ENCODE measurements at regions not wholly inside any gene's neighbourhood (a gene's known extent, or its start where the extent isn't known, plus 50 kb on each side); places are given as distances from the start of the nearest gene placed in this dataset.

DNA sequence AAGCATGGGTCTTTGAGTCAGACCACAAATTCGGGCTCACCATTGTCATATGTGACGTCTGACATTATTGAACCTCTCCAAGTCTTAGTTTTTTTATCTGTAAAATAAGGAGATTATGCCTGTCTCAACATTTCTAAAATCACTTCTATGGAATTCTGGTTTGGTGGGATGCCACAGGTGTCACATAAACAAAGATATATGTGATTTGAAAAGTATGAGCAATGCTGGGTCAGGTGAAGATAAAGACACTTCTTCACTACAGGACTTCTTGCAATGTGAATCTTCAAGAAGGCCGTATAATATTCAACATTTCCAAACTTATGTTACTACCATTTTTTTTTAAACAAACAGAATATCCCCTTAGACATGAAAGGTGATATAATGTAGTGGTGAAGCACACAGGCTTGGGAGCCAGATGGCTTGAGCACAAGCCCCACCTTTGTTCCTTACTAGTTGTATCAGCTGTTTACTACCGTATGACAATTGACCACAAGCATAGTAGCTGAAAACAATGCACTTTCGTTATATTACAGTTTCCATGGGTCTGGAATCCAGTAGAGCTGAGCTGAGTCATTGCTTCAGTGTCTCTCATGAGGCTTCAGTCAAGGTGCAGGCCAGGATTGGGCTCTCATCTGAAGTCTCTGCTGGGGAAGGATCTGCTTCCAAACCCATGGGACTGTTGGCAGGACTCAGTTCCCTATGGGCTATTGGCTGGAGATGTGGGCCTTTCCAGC lies 87.7 kb downstream of the UTP18 start:
- Histone ChIP-seq H4K20me1 (ENCODE audit: control insufficient read depth, extremely low read depth, insufficient read depth, low read length) (no peaks in the 10 kb centered on the region), H3K4me3 (ENCODE audit: control insufficient read depth in 2 of 3, extremely low read depth in 1 of 3, insufficient read depth in 2 of 3, low read depth in 1 of 3, low read length in 3 of 3) (no peak overlapping the region), H3K27ac (ENCODE audit: control insufficient read depth, insufficient read depth, low read length) (no peak overlapping the region), H2AFZ (ENCODE audit: control insufficient read depth, low read length) (no peak overlapping the region), H3K4me2 (ENCODE audit: control insufficient read depth, extremely low read depth, insufficient read depth, low read depth, low read length) (no peak overlapping the region), H3K9ac (ENCODE audit: control insufficient read depth, extremely low read depth, insufficient read depth, low read length) (no peak overlapping the region), H3K79me2 (ENCODE audit: control insufficient read depth, insufficient read depth, low read length) (no peaks in the 10 kb centered on the region), H3K36me3 (ENCODE audit: control insufficient read depth in 2 of 2, extremely low read depth in 1 of 2, insufficient read depth in 2 of 2, low read length in 2 of 2) (no peaks in the 10 kb centered on the region), H3K4me1 (ENCODE audit: control insufficient read depth, extremely low read depth, insufficient read depth, low read length) (peaks cover 5% of the 10 kb centered on the region), H3K27me3 (ENCODE audit: control insufficient read depth, extremely low read depth, insufficient read depth, low read length) (peaks cover 5% of the 10 kb centered on the region), H3K9me3 (ENCODE audit: control insufficient read depth, low read depth, low read length) (no peaks in the 10 kb centered on the region), H3K9me1 (ENCODE audit: control insufficient read depth, extremely low read depth, insufficient read depth, low read length) (no peaks in the 10 kb centered on the region)
- dilution Hi-C loops (cut with MboI; ENCODE audit: extremely low pct_ligation_motif_present, low sequenced_read_pairs), result no loop called here
- FAIRE-seq (no peak), DNase-seq (ENCODE audit: low read depth, low spot score) (no peak)
- TF ChIP-seq, protein P1, sequence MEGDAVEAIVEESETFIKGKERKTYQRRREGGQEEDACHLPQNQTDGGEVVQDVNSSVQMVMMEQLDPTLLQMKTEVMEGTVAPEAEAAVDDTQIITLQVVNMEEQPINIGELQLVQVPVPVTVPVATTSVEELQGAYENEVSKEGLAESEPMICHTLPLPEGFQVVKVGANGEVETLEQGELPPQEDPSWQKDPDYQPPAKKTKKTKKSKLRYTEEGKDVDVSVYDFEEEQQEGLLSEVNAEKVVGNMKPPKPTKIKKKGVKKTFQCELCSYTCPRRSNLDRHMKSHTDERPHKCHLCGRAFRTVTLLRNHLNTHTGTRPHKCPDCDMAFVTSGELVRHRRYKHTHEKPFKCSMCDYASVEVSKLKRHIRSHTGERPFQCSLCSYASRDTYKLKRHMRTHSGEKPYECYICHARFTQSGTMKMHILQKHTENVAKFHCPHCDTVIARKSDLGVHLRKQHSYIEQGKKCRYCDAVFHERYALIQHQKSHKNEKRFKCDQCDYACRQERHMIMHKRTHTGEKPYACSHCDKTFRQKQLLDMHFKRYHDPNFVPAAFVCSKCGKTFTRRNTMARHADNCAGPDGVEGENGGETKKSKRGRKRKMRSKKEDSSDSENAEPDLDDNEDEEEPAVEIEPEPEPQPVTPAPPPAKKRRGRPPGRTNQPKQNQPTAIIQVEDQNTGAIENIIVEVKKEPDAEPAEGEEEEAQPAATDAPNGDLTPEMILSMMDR (optimal IDR thresholded peaks at IDR 0.05 in 1 of 3, IDR thresholded peaks at IDR 0.05 in 1 of 3, conservative IDR thresholded peaks at IDR 0.05 in 1 of 3; ENCODE audit: extremely low read depth in 1 of 3, insufficient read depth in 2 of 3, low read length in 3 of 3), result no peak
- no peak for TF ChIP-seq EZH2 (IDR thresholded peaks at IDR 0.05; ENCODE audit: low read length)

DNA sequence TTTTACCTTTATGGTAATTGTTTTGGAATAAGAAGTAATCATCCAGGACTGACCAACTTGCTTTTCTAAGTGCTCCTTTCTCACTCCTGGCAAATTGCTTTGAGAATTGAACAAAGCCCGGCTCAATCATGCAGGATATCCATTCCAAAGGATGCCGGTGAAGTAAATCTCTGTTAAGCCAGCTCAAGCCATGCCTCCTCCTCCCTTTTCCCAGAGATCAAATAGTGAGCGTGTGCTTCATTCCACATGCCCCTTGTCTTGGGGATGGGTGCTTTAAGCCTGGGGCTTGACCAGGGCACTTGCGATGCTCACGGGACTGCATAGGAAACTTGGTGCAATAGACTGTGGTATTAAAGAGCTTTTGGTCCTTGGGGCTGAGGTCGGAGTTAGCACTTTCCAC lies 90.7 kb downstream of the UTP18 start:
- Histone ChIP-seq H3K9ac (ENCODE audit: control insufficient read depth, extremely low read depth, insufficient read depth, low read length) (no peak overlapping the region), H3K9me1 (ENCODE audit: control insufficient read depth, extremely low read depth, insufficient read depth, low read length) (no peaks in the 10 kb centered on the region), H3K9me3 (ENCODE audit: control insufficient read depth, low read depth, low read length) (no peaks in the 10 kb centered on the region), H4K20me1 (ENCODE audit: control insufficient read depth, extremely low read depth, insufficient read depth, low read length) (no peaks in the 10 kb centered on the region), H3K27ac (ENCODE audit: control insufficient read depth, insufficient read depth, low read length) (no peak overlapping the region), H3K4me1 (ENCODE audit: control insufficient read depth, extremely low read depth, insufficient read depth, low read length) (peaks cover 8% of the 10 kb centered on the region), H3K4me2 (ENCODE audit: control insufficient read depth, extremely low read depth, insufficient read depth, low read depth, low read length) (no peak overlapping the region), H3K79me2 (ENCODE audit: control insufficient read depth, insufficient read depth, low read length) (no peaks in the 10 kb centered on the region), H3K27me3 (ENCODE audit: control insufficient read depth, extremely low read depth, insufficient read depth, low read length) (peaks cover 9% of the 10 kb centered on the region), H3K36me3 (ENCODE audit: control insufficient read depth in 2 of 2, extremely low read depth in 1 of 2, insufficient read depth in 2 of 2, low read length in 2 of 2) (no peaks in the 10 kb centered on the region), H3K4me3 (ENCODE audit: control insufficient read depth in 2 of 3, extremely low read depth in 1 of 3, insufficient read depth in 2 of 3, low read depth in 1 of 3, low read length in 3 of 3) (no peak overlapping the region), H2AFZ (ENCODE audit: control insufficient read depth, low read length) (no peak overlapping the region)
- FAIRE-seq, result no peak
- dilution Hi-C loops (cut with MboI; ENCODE audit: extremely low pct_ligation_motif_present, low sequenced_read_pairs), result no loop called here
- no peak for TF ChIP-seq EZH2 (IDR thresholded peaks at IDR 0.05; ENCODE audit: low read length)
- TF ChIP-seq, protein P1 (optimal IDR thresholded peaks at IDR 0.05 in 1 of 3, IDR thresholded peaks at IDR 0.05 in 1 of 3, conservative IDR thresholded peaks at IDR 0.05 in 1 of 3; ENCODE audit: extremely low read depth in 1 of 3, insufficient read depth in 2 of 3, low read length in 3 of 3), result no peak
- no peak for DNase-seq (ENCODE audit: low read depth, low spot score)
